Parathyroid adenoma (tissue), 2 donors: ENCODE measurements at regions not wholly inside any gene's neighbourhood (a gene's known extent, or its start where the extent isn't known, plus 50 kb on each side); places are given as distances from the start of the nearest gene placed in this dataset.

Experiments
- H2AFZ ChIP-seq: fragments of 300-600 bp; sonication (generic); one replicate; pipeline ENCODE4 v1.7.0; 2017; ENCODE audit warnings: antibody characterized with exemption, mild to moderate bottlenecking
- H3K27ac ChIP-seq: fragments of 300-600 bp; sonication (generic); one replicate; pipeline ENCODE4 v1.7.0; 2017
- H3K27me3 ChIP-seq: fragments of 300-600 bp; sonication (generic); one replicate; pipeline ENCODE4 v1.7.0; 2017; ENCODE audit warnings: low read length; ENCODE audit not compliant: control insufficient read depth, insufficient read depth
- H3K36me3 ChIP-seq: fragments of 300-600 bp; sonication (generic); one replicate; pipeline ENCODE4 v1.7.0; 2017; ENCODE audit warnings: low read length; ENCODE audit not compliant: control insufficient read depth, insufficient read depth
- H3K4me1 ChIP-seq: fragments of 300-600 bp; sonication (generic); one replicate; pipeline ENCODE4 v1.7.0; 2017; ENCODE audit warnings: control low read depth
- H3K4me2 ChIP-seq: fragments of 300-600 bp; sonication (generic); one replicate; pipeline ENCODE4 v1.7.0; 2017; ENCODE audit warnings: low read length
- H3K4me3 ChIP-seq: fragments of 300-600 bp; sonication (generic); one replicate; pipeline ENCODE4 v1.7.0; 2017; ENCODE audit warnings: low read depth, low read length
- H3K79me2 ChIP-seq: fragments of 300-600 bp; sonication (generic); one replicate; pipeline ENCODE4 v1.7.0; 2017; ENCODE audit warnings: control low read depth
- H3K9ac ChIP-seq: fragments of 300-600 bp; sonication (generic); one replicate; pipeline ENCODE4 v1.7.0; 2017; ENCODE audit warnings: mild to moderate bottlenecking
- H3K9me3 ChIP-seq: fragments of 300-600 bp; sonication (generic); one replicate; pipeline ENCODE4 v1.7.0; 2017; ENCODE audit warnings: low read length; ENCODE audit not compliant: control insufficient read depth
- TF ChIP-seq, protein P1 (sequence below): fragments of 300-600 bp; sonication (generic); IDR thresholded peaks from one replicate; pipeline ENCODE4 v1.7.0; 2017; ENCODE audit warnings: antibody characterized with exemption, mild to moderate bottlenecking
- donor health status: primary hyperparathyroidism.

DNA sequence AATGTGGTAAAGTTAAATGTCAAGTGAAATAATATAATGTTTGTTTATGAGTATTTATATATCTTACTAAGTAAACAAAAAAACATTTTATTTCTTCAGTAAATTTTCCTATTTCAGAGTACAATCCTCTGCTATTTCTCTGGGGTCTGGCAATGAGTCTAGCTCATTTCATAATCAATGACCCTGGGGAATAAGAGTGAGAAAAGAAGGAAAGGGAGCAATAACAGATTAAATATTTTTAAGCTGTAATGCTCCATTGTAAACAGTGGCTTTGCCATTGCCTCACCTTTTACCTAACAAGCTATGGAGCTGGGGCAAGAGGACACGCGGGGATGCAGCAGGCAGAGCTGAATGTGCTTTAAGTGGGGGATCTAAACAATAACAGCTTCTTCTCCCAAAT, 1071.9 kb downstream of the FLRT2 start:
- H3K9ac ChIP-seq = no peak overlapping the region
- no peak overlapping the region for H3K27ac ChIP-seq
- H3K4me3 ChIP-seq = no peak overlapping the region
- H3K36me3 ChIP-seq = no peaks in the 10 kb centered on the region
- H3K27me3 ChIP-seq = no peaks in the 10 kb centered on the region
- no peaks in the 10 kb centered on the region for H3K9me3 ChIP-seq
- no peak overlapping the region for H3K4me2 ChIP-seq
- no peaks in the 10 kb centered on the region for H3K79me2 ChIP-seq
- no peak overlapping the region for H2AFZ ChIP-seq
- H3K4me1 ChIP-seq = no peaks in the 10 kb centered on the region
- TF ChIP-seq, protein P1, sequence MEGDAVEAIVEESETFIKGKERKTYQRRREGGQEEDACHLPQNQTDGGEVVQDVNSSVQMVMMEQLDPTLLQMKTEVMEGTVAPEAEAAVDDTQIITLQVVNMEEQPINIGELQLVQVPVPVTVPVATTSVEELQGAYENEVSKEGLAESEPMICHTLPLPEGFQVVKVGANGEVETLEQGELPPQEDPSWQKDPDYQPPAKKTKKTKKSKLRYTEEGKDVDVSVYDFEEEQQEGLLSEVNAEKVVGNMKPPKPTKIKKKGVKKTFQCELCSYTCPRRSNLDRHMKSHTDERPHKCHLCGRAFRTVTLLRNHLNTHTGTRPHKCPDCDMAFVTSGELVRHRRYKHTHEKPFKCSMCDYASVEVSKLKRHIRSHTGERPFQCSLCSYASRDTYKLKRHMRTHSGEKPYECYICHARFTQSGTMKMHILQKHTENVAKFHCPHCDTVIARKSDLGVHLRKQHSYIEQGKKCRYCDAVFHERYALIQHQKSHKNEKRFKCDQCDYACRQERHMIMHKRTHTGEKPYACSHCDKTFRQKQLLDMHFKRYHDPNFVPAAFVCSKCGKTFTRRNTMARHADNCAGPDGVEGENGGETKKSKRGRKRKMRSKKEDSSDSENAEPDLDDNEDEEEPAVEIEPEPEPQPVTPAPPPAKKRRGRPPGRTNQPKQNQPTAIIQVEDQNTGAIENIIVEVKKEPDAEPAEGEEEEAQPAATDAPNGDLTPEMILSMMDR = no peak

DNA sequence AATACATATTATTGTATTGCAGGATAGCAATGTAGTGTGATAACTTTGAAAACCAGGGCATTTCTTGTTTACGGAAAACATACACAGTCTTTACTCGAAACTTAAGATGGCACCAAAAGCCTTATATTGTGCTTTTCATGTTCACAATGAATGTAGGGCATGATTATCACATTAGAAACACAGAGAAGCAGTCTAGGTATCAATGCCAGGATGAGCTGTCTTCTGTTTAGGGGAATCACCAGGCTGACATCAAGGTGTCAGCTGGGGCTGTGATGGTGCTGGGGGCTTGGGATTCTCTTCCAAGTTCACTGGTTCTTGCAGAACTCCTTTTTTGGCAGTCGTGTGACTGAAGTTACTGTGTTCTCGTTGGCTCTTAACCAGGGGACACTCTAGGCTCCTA, 1067.3 kb downstream of the FLRT2 start:
- H3K36me3 ChIP-seq = no peaks in the 10 kb centered on the region
- H3K79me2 ChIP-seq = no peaks in the 10 kb centered on the region
- H3K4me3 ChIP-seq = no peak overlapping the region
- H2AFZ ChIP-seq = no peak overlapping the region
- H3K4me1 ChIP-seq = no peaks in the 10 kb centered on the region
- no peak overlapping the region for H3K9ac ChIP-seq
- H3K27ac ChIP-seq = no peak overlapping the region
- H3K4me2 ChIP-seq = no peak overlapping the region
- no peaks in the 10 kb centered on the region for H3K27me3 ChIP-seq
- H3K9me3 ChIP-seq = no peaks in the 10 kb centered on the region
- TF ChIP-seq, protein P1 = no peak

DNA sequence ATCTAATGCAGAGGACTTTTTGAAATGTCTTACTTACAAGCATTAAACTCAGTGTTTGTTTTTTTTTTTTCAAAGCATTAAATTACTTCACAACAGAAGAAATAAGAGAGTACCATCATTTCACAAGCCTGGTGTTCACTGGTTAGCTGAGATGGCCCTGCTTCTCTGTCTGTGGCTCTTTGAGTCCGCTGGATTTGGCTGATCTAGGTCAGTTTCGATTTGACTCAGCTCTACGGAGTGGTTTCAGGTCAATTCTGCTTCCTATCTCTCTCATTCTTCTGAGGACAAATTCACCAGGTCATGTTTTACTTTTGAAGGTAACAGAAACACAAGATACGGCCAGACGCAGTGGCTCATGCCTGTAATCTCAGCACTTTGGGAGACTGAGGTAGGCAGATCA, 1066.1 kb downstream of the FLRT2 start:
- H3K9me3 ChIP-seq = no peaks in the 10 kb centered on the region
- H3K9ac ChIP-seq = no peak overlapping the region
- H3K27me3 ChIP-seq = no peaks in the 10 kb centered on the region
- no peaks in the 10 kb centered on the region for H3K4me1 ChIP-seq
- no peak overlapping the region for H3K4me3 ChIP-seq
- H3K79me2 ChIP-seq = no peaks in the 10 kb centered on the region
- no peak overlapping the region for H2AFZ ChIP-seq
- no peak overlapping the region for H3K4me2 ChIP-seq
- TF ChIP-seq, protein P1 = no peak
- no peaks in the 10 kb centered on the region for H3K36me3 ChIP-seq
- H3K27ac ChIP-seq = no peak overlapping the region

DNA sequence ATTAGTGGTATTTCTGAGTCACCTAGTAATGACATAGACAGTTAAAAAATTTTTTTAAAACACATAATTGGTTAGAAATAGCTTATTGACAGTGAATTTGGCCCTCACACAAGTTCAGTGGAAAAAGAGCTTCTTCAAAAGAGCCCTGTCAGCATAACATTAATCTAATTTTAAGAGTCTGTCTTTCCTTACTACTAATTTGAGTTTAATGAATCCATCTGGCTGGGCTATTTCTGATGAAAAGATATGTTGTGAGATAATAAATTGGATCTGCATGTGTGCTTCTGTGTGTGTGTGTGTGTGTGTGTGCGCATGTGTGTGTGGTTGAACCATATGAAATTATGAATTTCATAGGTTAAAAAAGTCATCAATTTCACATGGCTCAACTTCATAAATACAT, 1045.2 kb downstream of the FLRT2 start:
- Histone ChIP-seq H3K4me2 (no peak overlapping the region), H3K4me3 (no peak overlapping the region), H3K4me1 (no peaks in the 10 kb centered on the region), H2AFZ (no peak overlapping the region), H3K9me3 (no peaks in the 10 kb centered on the region), H3K27me3 (no peaks in the 10 kb centered on the region), H3K27ac (no peak overlapping the region), H3K79me2 (no peaks in the 10 kb centered on the region), H3K9ac (no peak overlapping the region), H3K36me3 (no peaks in the 10 kb centered on the region)
- TF ChIP-seq, protein P1 = no peak

DNA sequence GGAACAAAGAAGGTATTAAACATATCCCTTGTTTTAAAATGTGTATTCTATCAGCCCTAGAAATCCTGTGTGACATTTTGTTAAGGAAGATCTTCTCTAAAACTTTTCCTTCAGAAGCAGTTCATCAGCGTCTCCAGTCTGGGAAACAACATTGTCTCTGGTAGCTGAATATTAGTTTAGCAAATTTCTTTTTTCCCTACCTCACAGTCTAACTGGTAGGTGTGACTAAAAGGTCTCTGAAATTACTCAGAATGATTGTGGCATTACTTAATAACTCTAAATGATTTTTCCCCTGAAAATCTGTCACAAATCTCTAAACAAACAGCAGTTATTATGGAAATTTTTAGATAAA, 1044.8 kb downstream of the FLRT2 start:
- no peaks in the 10 kb centered on the region for H3K36me3 ChIP-seq
- TF ChIP-seq, protein P1 = no peak

More for the DNA sequence above, 1044.8 kb downstream of the FLRT2 start:
- Histone ChIP-seq H3K4me1 (no peaks in the 10 kb centered on the region), H3K27ac (no peak overlapping the region), H3K9me3 (no peaks in the 10 kb centered on the region), H3K4me3 (no peak overlapping the region), H3K4me2 (no peak overlapping the region), H3K9ac (no peak overlapping the region), H3K79me2 (no peaks in the 10 kb centered on the region), H3K27me3 (no peaks in the 10 kb centered on the region), H2AFZ (no peak overlapping the region)
